Activated effector memory CD4-positive, alpha-beta T cell treated with Interleukin-2 at 50 U/mL for 16 hours (primary cell): ENCODE measurements at regions not wholly inside any gene's neighbourhood (a gene's known extent, or its start where the extent isn't known, plus 50 kb on each side); places are given as distances from the start of the nearest gene placed in this dataset.
"Not testable (repeated sequence)": the region's sequence is repeated elsewhere in the genome, so short reads cannot be mapped to it uniquely, and the experiment has no call there.

Source experiments
- DNase-seq: peaks from one replicate; pipeline ENCODE4 v3.0.0-alpha.2; 2020

DNA sequence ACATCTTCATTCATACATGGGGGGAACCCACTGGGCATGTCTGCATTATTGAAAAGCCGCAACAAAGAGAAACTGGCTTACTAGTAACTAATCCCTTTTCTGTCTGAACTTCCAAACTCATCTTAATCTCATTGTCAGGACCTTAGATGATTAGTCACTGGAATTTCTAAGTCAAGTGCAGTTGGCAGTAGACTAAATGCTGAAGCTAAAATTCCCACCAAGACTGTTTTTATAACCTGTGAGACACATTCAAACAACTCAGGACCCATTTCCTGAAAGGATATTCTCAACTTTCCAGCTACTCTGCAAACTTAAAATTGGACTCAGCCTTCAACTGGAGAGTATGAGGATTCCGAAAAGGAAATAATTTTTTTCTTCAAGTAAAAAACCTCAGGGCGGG is 94.8 kb upstream of the SCAF8 start:
- DNase-seq, result no peak

DNA sequence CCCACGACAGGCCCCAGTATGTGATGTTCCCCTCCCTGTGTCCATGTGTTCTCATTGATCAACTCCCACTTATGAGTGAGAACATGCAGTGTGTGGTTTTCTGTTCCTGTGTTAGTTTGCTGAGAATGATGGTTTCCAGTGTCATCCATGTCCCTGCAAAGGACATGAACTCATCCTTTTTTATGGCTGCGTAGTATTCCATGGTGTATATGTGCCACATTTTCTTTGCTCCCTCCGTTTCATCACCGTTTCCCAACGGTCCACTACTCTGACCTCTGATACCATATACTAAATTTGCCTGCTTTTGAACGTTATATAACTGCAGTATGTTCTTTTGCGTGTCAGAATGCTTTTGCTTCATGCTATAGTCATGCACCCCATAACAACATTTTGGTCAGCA is 94.0 kb upstream of the SCAF8 start:
- not testable (repeated sequence) for DNase-seq

DNA sequence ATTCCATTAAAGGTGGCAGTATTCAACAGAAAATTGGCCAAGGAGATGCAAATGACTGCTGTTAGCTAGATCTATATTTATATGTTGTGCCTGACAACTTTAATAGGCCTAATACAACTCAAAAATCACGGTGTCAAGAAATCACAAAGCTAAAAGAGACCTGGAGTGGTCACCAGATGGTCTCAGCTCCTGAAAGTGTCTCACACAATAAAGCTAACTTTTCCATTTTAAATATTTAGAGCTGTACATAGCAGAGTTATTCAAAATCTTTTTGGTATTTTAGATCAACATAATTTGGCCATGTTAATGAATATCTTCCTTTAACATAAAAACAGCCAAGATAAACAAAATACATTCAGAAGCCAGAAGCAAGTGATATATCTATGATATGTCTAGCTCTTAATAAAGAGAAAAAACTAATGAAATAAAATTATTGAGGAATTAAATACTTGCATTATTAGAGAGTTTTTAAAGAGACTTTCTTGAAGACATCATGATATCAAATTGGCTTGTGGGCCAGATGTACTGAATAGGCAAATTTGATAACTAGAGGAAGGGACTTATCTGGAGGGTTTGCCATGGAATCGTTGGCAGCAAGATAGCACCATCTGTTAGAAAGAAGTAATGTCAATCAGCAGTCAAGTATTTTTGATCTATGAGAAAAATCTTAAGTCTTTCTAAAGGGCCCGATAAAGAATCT is 84.9 kb upstream of the SCAF8 start:
- no peak for DNase-seq

DNA sequence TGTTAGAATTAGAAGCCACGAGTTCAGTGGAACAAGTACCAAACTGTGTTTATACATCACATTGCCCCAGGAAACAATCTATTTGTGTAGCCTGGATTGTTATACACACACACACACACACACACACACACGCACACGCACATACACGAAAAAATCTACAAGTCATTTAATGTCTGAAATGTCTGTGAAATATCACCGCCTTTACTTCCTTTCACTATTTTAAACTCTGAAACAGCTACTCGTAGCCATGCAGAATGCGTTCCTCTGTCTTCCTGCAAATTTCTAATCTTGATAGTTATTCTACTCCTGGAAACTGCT is 84.4 kb upstream of the SCAF8 start:
- no peak for DNase-seq

DNA sequence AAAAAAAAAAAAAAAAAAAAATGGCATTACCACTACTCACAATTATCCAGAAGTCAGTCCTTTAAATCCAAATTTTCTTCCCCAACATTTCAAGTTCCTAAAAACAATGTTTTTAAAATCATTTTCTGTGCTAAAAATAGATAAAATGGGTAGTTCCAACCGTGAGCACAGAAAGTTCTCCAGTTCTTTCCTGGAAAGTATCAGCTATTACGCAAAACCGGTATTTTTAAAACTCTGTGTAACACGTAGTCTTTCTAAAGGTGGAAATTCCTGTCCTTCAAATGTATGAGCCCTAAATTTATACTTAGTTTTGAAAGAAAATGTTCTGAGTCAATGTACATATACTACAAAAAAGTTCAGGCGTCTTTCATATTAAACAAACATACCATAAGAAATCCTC is 83.5 kb upstream of the SCAF8 start:
- no peak for DNase-seq

DNA sequence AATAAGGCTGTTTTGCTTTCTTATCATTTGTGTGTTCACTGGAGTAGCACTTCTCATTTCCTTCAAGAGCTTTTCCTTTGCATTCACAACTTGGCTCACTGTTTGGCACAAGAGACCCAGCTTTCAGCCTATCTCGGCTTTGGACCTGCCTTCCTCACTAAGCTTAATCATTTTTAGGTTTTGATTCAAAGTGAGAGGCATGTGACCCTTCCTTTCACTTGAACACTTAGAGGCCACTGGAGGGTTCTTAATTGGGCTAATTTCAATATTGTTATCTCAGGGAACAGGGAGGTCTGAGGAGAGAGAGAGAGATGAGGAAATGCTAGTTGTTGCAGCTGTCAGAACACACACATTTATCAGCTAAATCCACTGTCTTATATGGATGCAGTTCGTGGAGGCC is 82.9 kb upstream of the SCAF8 start:
- no peak for DNase-seq

DNA sequence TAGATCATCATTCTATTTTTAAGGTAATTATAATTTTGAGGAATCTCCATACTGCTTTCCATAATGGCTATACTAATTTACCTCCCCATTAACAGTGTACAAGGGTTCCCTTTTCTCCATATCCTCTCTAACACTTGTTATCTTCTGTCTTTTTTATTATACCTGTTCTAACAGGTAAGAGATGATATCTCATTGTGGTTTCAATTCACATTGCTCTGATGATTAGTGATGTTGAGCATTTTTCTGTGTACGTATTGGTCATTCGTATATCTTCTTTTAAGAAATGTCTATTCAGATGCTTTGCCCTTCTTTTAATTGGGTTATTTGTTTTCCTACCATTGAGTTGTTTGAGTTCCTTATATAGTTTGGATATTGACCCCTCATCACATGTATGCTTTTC is 81.6 kb upstream of the SCAF8 start:
- no peak for DNase-seq

DNA sequence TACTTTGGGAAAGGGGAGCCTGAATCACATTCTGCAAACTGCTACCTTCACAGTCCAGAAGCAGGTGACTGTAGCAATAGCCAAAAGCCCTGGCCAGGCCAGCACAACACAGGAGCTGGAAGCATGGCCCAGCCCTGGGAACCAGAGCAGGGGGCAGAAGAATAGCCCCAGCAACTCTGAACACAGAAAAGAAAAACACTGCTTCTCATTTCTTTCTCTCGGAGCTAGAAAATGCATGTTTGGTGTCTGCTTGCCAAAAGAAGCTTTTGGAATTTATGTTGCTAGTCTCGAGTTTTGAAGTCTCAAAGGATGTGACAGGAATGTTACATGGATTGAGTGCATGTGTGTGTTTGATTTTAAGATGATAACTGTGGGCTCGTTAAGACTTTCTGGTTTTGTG is 79.8 kb upstream of the SCAF8 start:
- DNase-seq, result no peak

DNA sequence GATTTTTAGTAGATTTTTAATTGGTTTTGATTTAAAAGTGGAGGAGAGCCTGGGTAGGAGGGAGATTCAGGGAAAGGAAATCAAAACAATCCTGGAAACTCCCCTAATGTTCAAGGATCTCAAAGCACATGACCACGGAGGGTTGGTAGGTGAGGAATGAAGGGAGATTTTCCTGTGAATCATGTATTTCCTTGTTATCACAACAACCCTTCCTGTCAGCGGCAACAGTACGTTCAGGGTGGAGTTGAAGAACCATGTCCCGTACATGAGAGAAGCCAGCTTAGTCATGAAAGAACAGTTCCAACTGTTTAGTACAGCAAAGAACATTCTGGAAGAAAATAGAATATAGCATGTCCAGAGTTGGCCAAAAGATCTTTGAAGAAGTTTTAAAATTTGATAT is 79.4 kb upstream of the SCAF8 start:
- DNase-seq, result no peak

DNA sequence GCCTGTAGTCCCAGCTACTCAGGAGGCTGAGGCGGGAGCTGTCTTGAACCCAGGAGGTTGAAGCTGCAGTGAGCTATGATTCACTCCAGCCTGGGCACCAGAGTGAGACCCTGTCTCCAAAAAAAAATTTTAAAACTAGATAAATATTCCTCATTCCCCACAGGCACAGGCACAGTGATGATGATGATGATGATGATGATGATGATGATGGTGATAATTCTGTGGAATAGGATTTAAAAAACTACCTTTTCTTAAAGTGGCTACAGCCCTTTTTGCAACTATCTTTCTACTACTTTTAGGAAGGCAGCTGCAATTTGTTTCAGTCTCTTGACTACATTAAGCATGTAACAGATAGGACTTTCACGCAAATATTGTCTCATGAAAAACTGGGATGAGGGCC is 76.6 kb upstream of the SCAF8 start:
- DNase-seq, result no peak

DNA sequence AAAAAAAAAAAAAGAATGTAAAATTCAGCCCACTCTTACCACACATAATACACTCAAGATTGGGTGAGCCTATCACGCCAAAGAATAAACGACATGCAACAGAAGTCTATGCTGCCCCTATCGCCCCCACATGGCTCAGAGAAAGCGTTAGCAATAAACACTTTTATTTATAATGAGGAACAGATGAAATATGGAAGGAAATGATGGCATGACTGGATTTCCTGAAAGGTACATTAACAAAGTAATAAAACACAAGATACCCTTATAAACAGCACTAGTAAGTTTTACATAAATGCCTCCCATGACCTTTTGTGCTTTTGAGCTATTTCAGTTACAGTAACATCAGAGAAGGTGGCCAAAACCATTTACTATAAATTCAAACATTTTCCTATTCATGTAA is 71.4 kb upstream of the SCAF8 start:
- no peak for DNase-seq

DNA sequence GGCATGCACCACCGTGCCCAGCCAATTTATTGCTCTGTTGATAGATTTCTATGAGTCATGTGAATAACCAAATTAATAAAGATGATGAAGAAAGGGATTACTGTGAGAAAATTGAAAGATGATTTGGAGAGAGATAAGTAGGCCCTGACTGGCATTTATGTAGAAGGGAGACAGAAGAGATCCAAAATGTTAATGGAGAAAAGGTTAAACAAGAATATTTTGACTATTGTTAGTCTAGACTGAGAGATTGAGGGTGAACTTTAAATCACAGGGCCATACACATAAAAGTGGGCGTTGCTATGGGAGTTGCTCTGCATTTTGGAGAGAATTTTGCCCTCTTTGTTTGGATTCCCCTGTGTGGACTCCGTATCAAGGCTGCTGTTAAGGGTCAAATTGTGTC is 68.9 kb upstream of the SCAF8 start:
- no peak for DNase-seq

DNA sequence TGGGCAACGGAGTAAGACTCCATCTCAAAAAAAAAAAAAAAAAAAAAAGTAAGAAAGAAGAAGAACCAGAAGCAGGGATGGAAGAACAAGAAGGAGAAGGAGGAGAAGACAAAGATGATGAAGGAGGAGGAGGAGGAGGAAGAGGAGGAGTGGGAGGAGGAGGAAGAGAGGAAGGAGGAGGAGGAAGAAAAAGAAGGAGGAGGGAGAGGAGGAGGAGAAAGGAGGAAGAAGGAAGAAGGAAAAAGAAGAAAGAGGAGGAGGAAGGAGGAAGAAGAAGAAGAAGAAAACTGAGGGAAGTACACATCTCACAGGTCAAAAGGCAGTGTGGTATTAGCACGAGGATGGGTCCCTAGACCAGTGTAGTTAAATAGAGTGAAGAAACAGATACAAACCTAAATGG is 65.1 kb upstream of the SCAF8 start:
- DNase-seq, result no peak

DNA sequence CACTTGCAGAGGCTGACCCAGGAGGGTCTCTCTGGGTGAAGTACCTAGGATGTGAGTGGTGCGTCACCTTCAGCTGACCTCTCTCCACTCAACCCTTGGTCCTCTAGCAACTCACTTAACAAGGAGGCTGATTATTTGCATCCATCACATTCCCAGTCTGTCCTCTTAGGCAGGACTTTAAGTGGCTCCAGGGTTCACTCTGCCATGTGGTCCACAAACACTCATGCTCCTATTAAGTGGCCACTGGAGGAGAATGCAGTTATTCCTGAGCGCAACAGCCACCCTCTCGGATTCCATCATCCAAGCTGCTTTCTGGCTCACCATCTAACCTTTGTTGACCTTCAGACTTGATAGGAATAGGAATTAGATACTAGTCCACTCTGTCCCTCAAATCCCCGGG is 61.1 kb upstream of the SCAF8 start:
- no peak for DNase-seq

DNA sequence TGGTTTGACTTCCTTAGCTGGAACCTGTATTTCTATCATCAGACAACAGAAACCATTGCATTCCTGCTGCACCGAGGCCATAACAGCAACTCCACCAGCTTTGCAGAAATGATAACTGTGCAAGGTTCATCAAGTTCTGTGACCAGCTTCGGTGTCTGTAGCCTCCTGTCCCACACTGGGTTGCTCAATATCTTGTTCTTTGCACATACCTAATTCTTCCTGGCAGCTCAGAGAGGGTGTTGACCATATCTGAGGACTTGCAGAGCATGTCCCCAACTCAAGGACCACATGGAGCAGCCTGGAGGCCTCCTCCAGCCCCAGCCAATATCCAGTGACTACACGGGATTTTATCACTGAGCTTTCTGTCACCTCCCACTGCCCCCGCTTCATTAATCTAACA is 59.3 kb upstream of the SCAF8 start:
- no peak for DNase-seq

DNA sequence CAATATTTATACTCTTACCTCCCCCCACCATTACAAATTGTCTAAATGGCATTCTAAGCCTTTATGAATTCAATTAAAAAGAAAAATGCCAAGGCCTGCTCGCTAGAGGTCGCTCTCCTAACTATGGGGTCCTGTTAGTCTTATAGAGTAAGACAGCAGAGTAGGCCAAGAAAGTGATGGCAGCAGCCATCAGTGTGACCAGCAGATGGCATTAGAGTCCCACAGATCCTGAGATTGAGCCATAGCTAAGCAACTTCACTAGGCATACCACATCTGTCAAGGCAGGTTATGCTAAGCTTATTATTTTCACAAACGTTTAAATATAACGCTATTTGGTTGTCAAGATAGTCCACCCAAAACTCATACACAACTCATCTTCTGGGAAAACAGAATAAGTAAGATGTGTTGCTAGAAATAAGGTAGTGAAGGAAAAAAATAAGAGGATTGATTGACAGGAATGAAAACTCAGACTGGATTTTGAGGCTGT is 57.6 kb upstream of the SCAF8 start:
- DNase-seq, result peak; percentile 78

DNA sequence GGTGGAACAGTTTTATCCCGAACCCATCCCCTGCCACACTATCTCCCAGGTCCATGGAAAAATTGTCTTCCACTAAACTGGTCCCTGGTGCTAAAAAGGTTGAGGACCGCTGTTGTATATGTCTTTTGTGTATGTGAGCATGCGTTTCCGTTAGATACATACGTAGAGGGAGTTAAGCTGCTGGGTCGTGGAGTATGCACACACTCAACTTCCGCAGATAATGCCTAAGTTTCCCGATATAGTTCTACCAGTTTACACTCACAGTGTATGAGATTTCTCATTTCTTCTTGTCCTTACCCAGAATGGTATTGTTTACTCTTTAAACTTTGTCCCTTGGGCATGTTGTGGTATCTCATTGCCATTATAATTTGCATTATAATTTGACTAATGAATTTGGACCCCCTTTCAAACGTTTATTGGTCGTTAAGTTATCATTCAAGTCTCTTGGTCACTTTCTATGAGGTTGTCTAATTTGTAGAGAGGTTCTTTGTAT is 50.5 kb upstream of the SCAF8 start:
- DNase-seq, result no peak
